ENCODE measurements at regions not wholly inside any gene's neighbourhood (a gene's known extent, or its start where the extent isn't known, plus 50 kb on each side); places are given as distances from the start of the nearest gene placed in this dataset.

- no peak for DNase-seq (ENCODE audit: low spot score)
- H3K4me3 Mint-ChIP-seq (ENCODE audit: unreplicated experiment), result no peak overlapping the region
- H3K27me3 Mint-ChIP-seq (ENCODE audit: low read depth), result no peaks in the 10 kb centered on the region
- no peak for TF ChIP-seq CTCF (IDR thresholded peaks at IDR 0.05)
- H3K36me3 Mint-ChIP-seq (ENCODE audit: low read depth), result no peaks in the 10 kb centered on the region
- H3K4me1 Mint-ChIP-seq (ENCODE audit: low read depth), result no peaks in the 10 kb centered on the region
- H3K9me3 Mint-ChIP-seq (ENCODE audit: low read depth), result no peaks in the 10 kb centered on the region
- H3K27ac Mint-ChIP-seq (ENCODE audit: unreplicated experiment), result no peak overlapping the region
Observed at GRCh38 chr20:6302041-6302440, 179.2 kb upstream of the FERMT1 start.

DNA sequence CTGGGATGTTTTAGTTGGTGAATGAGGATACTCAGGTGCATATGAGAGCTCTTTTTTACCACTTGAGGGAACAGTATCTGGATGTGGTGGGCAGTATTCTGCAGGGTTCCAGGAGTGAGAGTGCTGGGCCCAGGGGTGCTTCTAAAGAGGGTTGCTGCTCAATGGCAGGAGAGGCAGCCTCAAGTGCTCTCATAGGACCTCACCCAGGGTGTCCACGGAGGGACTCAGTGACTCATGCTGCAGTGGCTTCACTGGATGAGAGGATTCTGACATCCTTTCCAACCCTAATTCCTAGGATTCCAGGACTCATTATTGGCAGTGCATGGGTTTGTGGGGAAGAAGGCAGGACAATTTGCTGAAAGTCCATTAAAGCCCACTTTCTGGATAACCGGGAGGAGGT, 176.6 kb upstream of the FERMT1 start:
- Mint-ChIP-seq H3K36me3 (ENCODE audit: low read depth) (no peaks in the 10 kb centered on the region), H3K4me3 (ENCODE audit: unreplicated experiment) (no peak overlapping the region), H3K9me3 (ENCODE audit: low read depth) (no peaks in the 10 kb centered on the region), H3K4me1 (ENCODE audit: low read depth) (no peaks in the 10 kb centered on the region), H3K27ac (ENCODE audit: unreplicated experiment) (no peak overlapping the region), H3K27me3 (ENCODE audit: low read depth) (no peaks in the 10 kb centered on the region)
- TF ChIP-seq CTCF (IDR thresholded peaks at IDR 0.05), result no peak
- DNase-seq (ENCODE audit: low spot score), result no peak

DNA sequence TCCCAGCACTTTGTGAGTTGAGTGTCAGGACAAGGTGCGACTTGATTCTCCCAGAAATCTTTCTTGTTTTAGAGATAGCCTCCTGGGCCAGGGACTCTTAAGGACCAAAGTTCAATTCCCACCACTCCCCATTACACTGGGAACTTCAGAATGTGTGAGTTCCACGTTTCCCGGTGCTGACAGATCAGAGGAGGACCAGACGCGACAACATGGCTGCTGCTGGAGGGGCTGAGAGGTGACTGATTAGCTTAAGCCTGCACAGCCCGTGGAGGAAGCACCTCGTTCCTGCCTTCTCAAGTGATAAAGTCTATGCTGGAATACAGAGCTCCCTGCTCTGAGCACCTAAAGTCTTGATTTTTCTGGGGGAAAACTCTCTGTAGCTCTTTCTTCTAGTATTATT, 175.2 kb upstream of the FERMT1 start:
- no peaks in the 10 kb centered on the region for H3K9me3 Mint-ChIP-seq (ENCODE audit: low read depth)
- no peaks in the 10 kb centered on the region for H3K27me3 Mint-ChIP-seq (ENCODE audit: low read depth)
- H3K27ac Mint-ChIP-seq (ENCODE audit: unreplicated experiment), result no peak overlapping the region
- DNase-seq (ENCODE audit: low spot score), result no peak
- no peaks in the 10 kb centered on the region for H3K36me3 Mint-ChIP-seq (ENCODE audit: low read depth)
- no peak overlapping the region for H3K4me3 Mint-ChIP-seq (ENCODE audit: unreplicated experiment)
- H3K4me1 Mint-ChIP-seq (ENCODE audit: low read depth), result peaks cover 4% of the 10 kb centered on the region
- no peak for TF ChIP-seq CTCF (IDR thresholded peaks at IDR 0.05)

- no peaks in the 10 kb centered on the region for H3K9me3 Mint-ChIP-seq (ENCODE audit: low read depth)
- H3K36me3 Mint-ChIP-seq (ENCODE audit: low read depth), result no peaks in the 10 kb centered on the region
- no peak for DNase-seq (ENCODE audit: low spot score)
- H3K4me3 Mint-ChIP-seq (ENCODE audit: unreplicated experiment), result no peak overlapping the region
- no peak for TF ChIP-seq CTCF (IDR thresholded peaks at IDR 0.05)
- no peak overlapping the region for H3K27ac Mint-ChIP-seq (ENCODE audit: unreplicated experiment)
- no peaks in the 10 kb centered on the region for H3K27me3 Mint-ChIP-seq (ENCODE audit: low read depth)
- H3K4me1 Mint-ChIP-seq (ENCODE audit: low read depth), result peaks cover 5% of the 10 kb centered on the region
Observed at GRCh38 chr20:6295867-6296256, 173.0 kb upstream of the FERMT1 start.

DNA sequence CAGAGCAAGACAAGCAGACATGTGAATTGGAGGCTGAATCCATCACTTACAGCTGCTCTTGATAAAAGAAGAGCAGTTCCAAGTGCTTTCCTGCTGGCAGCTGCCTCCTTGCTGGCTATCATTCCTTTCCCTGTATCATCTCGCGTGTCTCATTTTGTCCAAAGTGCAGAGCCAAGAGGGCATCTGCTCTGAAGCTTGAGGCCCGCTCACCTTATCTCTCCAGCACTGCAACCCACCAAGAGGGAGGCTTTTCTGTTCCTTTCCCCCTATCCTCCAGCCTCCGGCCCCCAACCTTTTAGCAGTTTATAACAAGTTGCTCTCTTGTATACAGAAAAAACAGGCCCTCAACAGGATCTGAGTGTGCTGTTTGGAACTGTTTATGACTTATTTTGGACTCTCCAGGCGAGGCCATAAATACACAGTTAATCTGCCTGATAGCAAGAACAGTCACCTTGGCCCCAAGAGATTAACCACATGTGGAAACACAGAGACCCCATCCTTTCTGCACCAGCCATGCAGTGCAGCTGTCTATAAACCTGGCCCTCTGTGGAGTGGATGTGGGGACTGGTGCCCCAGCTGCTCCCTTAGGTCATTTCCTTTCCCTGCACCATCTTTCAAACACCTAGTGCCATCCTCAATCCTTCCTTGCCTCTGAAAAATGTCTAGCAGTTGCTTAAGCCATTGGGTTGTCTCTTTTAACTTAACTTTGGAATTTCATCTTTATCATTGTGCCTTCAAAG, 172.5 kb upstream of the FERMT1 start:
- no peaks in the 10 kb centered on the region for H3K36me3 Mint-ChIP-seq (ENCODE audit: low read depth)
- H3K9me3 Mint-ChIP-seq (ENCODE audit: low read depth), result no peaks in the 10 kb centered on the region
- no peak for DNase-seq (ENCODE audit: low spot score)
- H3K27me3 Mint-ChIP-seq (ENCODE audit: low read depth), result peaks cover 2% of the 10 kb centered on the region
- H3K4me1 Mint-ChIP-seq (ENCODE audit: low read depth), result peaks cover 5% of the 10 kb centered on the region
- no peak overlapping the region for H3K4me3 Mint-ChIP-seq (ENCODE audit: unreplicated experiment)
- H3K27ac Mint-ChIP-seq (ENCODE audit: unreplicated experiment), result no peak overlapping the region
- no peak for TF ChIP-seq CTCF (IDR thresholded peaks at IDR 0.05)
